ENCODE measurements at regions not wholly inside any gene's neighbourhood (a gene's known extent, or its start where the extent isn't known, plus 50 kb on each side); places are given as distances from the start of the nearest gene placed in this dataset.

GRCh38 chr2:19676770-19677169, 225.0 kb downstream of the TTC32 start:
- no peaks in the 10 kb centered on the region for H3K27me3 ChIP-seq
- no peak for ATAC-seq
- 80 to 81% methylated on average over 3 to 4 of the region's 6 CpGs for WGBS, 2 donors (ENCODE audit: low coverage in 1 of 2)
- TF ChIP-seq POLR2A (IDR thresholded peaks at IDR 0.05), result no peak
- TF ChIP-seq CTCF (IDR thresholded peaks at IDR 0.05), result no peak
- no peak for TF ChIP-seq POLR2AphosphoS5 (IDR thresholded peaks at IDR 0.05)
- TF ChIP-seq EP300 (IDR thresholded peaks at IDR 0.05), result no peak
- no peak overlapping the region for H3K27ac ChIP-seq
- no peaks in the 10 kb centered on the region for H3K9me3 ChIP-seq
- H3K4me1 ChIP-seq, result no peaks in the 10 kb centered on the region
- H3K4me3 ChIP-seq, result no peak overlapping the region
- no peaks in the 10 kb centered on the region for H3K36me3 ChIP-seq

- TF ChIP-seq POLR2A (IDR thresholded peaks at IDR 0.05) (no peak), EP300 (IDR thresholded peaks at IDR 0.05) (no peak), CTCF (IDR thresholded peaks at IDR 0.05) (no peak), POLR2AphosphoS5 (IDR thresholded peaks at IDR 0.05) (no peak)
- Histone ChIP-seq H3K4me1 (no peaks in the 10 kb centered on the region), H3K9me3 (no peaks in the 10 kb centered on the region), H3K27me3 (no peaks in the 10 kb centered on the region), H3K4me3 (no peak overlapping the region), H3K27ac (no peak overlapping the region), H3K36me3 (no peaks in the 10 kb centered on the region)
- 82 to 92% methylated on average over 4 to 13 of the region's 13 CpGs for WGBS, 2 donors (ENCODE audit: low coverage in 1 of 2)
- no peak for ATAC-seq
These were observed 225.8 kb downstream of the TTC32 start for GRCh38 chr2:19675856-19676460.

- Histone ChIP-seq H3K36me3 (no peaks in the 10 kb centered on the region), H3K9me3 (no peaks in the 10 kb centered on the region), H3K27me3 (no peaks in the 10 kb centered on the region), H3K4me1 (no peaks in the 10 kb centered on the region), H3K4me3 (no peak overlapping the region), H3K27ac (no peak overlapping the region)
- TF ChIP-seq POLR2AphosphoS5 (IDR thresholded peaks at IDR 0.05), result no peak
- no peak for TF ChIP-seq CTCF (IDR thresholded peaks at IDR 0.05)
- no peak for TF ChIP-seq POLR2A (IDR thresholded peaks at IDR 0.05)
- no peak for TF ChIP-seq EP300 (IDR thresholded peaks at IDR 0.05)
- WGBS, 2 donors (ENCODE audit: low coverage in 1 of 2), result 34 to 64% methylated on average over 8 to 11 of the region's 13 CpGs
- no peak for ATAC-seq
These were observed 226.7 kb downstream of the TTC32 start for GRCh38 chr2:19675003-19675629.

- H3K27me3 ChIP-seq, result no peaks in the 10 kb centered on the region
- H3K27ac ChIP-seq, result no peak overlapping the region
- H3K36me3 ChIP-seq, result no peaks in the 10 kb centered on the region
- no peaks in the 10 kb centered on the region for H3K4me1 ChIP-seq
- TF ChIP-seq POLR2A (IDR thresholded peaks at IDR 0.05), result no peak
- TF ChIP-seq EP300 (IDR thresholded peaks at IDR 0.05), result no peak
- no peak for TF ChIP-seq POLR2AphosphoS5 (IDR thresholded peaks at IDR 0.05)
- TF ChIP-seq CTCF (IDR thresholded peaks at IDR 0.05), result no peak
- ATAC-seq, result no peak
- WGBS, 2 donors (ENCODE audit: low coverage in 1 of 2), result 80 to 90% methylated on average over 10 to 14 of the region's 16 CpGs
- H3K9me3 ChIP-seq, result no peaks in the 10 kb centered on the region
- no peak overlapping the region for H3K4me3 ChIP-seq
These were observed 227.5 kb downstream of the TTC32 start for GRCh38 chr2:19674051-19675002.
